ENCODE measurements at regions not wholly inside any gene's neighbourhood (a gene's known extent, or its start where the extent isn't known, plus 50 kb on each side); places are given as distances from the start of the nearest gene placed in this dataset.
"Not testable (repeated sequence)": the region's sequence is repeated elsewhere in the genome, so short reads cannot be mapped to it uniquely, and the experiment has no call there.

DNA sequence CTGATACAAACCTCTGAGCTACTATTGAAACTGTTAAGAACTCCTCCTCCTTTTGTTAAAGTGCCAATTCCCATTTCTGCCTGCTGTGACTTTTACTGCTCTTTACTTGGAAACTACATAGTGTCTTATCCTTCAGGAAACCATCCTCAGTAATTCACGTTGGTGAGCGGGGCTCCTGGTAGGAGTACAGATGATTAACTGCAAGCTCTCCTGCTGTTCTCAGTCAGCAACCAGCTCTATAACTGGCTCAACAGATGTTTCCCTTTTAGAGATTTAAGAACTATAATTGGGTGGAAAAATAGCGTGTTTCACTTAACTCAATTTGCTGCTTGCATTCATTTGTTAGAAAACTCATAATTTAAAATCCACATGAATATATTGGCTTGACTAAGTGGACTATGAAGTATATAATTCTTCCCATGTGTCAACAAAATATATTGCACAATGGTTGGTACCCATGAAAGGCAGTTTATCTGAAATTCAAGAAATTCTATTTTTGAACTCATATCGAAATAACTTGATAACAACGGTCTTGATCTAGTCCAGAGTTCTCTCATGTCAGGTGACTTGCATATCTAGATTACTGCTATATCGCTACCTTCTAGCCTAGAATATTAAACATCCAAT, 574.0 kb downstream of the KCNT2 start:
- Histone ChIP-seq H3K27me3 (ENCODE audit: control insufficient read depth, insufficient read depth, low read length) (no peaks in the 10 kb centered on the region), H3K4me3 (ENCODE audit: low read depth, low read length) (no peak overlapping the region), H3K4me1 (ENCODE audit: control insufficient read depth, insufficient read depth, low read length) (peaks cover 15% of the 10 kb centered on the region), H3K9ac (ENCODE audit: low read depth, low read length) (no peak overlapping the region), H3K36me3 (ENCODE audit: control insufficient read depth, insufficient read depth, low read length) (no peaks in the 10 kb centered on the region), H3K9me3 (ENCODE audit: control insufficient read depth, insufficient read depth, low read length) (no peaks in the 10 kb centered on the region)

DNA sequence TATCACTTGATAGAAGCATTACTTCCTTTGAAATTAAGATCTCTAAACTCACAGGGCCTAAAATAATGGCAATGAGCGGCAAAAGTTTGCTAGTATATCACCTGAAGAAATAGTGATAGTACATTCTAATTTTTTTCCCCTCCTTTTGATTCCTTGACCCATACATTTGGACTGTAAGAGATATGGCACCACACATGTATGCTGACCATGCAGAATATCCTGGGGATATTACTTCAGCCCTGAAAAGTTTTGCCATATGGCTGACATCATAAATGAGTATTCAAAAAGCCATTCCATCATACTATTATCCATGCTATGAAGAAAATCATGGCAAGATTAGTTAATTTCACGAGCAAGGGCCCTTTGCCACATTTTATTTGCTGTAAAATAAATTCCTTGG, 576.9 kb downstream of the KCNT2 start:
- peaks cover 15% of the 10 kb centered on the region for H3K4me1 ChIP-seq (ENCODE audit: control insufficient read depth, insufficient read depth, low read length)
- H3K27me3 ChIP-seq (ENCODE audit: control insufficient read depth, insufficient read depth, low read length); H3K4me3 ChIP-seq (ENCODE audit: low read depth, low read length); H3K36me3 ChIP-seq (ENCODE audit: control insufficient read depth, insufficient read depth, low read length); H3K9me3 ChIP-seq (ENCODE audit: control insufficient read depth, insufficient read depth, low read length); H3K9ac ChIP-seq (ENCODE audit: low read depth, low read length): not testable (repeated sequence)

DNA sequence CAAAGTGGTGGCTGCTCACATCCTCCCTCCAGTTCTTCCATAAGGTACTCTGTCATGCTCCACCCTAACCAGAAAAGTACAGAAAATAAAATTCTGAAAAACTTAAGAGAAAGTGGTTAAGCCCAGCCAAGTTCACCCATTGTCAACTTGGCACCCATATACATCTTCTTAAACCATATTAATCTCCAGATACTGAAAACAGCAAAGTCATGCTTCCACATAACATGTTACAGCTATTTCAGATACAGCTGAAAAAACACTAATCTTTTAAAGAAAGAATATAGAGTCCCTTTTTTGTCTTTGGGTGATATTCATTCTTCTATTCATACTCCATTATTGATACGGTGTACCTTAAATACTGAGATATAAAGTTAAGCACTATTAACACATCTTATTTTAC, 577.8 kb downstream of the KCNT2 start:
- Histone ChIP-seq H3K9ac (ENCODE audit: low read depth, low read length) (no peak overlapping the region), H3K27me3 (ENCODE audit: control insufficient read depth, insufficient read depth, low read length) (no peaks in the 10 kb centered on the region), H3K9me3 (ENCODE audit: control insufficient read depth, insufficient read depth, low read length) (no peaks in the 10 kb centered on the region), H3K4me1 (ENCODE audit: control insufficient read depth, insufficient read depth, low read length) (peaks cover 15% of the 10 kb centered on the region), H3K36me3 (ENCODE audit: control insufficient read depth, insufficient read depth, low read length) (no peaks in the 10 kb centered on the region), H3K4me3 (ENCODE audit: low read depth, low read length) (no peak overlapping the region)

DNA sequence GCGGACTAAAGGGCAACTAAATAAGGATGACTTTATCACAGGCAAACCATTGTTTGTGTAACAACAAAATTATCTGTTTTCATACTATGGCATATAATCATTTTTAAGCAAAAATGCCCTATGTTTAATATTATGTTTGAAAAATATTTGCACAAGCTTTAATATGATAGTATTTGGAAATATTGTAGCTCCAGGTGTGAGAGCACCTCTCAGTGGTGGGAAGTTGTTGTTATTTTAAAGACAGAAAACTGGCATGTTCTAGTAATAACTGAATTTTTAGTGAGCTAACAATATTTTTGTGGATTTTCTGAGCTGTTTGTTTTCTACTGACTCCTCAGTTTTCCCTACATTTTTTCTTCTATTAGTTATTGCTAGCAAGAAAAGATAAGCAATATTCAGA, 578.8 kb downstream of the KCNT2 start:
- H3K9me3 ChIP-seq (ENCODE audit: control insufficient read depth, insufficient read depth, low read length) = no peaks in the 10 kb centered on the region
- no peaks in the 10 kb centered on the region for H3K27me3 ChIP-seq (ENCODE audit: control insufficient read depth, insufficient read depth, low read length)
- H3K4me3 ChIP-seq (ENCODE audit: low read depth, low read length) = no peak overlapping the region

DNA sequence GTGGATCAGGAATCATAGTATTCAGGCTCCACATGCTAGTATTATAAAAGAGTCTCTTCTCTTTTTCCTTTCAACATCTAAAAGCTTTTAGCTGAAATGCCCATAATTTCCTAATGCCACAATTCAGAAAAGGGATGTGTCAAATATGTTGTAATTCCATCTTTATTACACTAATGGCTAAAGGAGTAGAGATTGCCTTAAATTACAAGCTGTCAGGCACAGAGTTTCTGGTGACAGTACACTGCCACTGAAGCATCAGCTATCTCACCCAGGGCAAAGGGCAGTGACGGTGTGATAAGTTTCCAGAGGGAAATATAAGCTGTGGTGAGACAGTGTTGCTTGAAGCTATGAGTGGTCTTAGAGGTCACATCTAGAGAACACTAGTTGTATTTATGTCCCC, 581.1 kb downstream of the KCNT2 start:
- no peaks in the 10 kb centered on the region for H3K36me3 ChIP-seq (ENCODE audit: control insufficient read depth, insufficient read depth, low read length)
- no peaks in the 10 kb centered on the region for H3K9me3 ChIP-seq (ENCODE audit: control insufficient read depth, insufficient read depth, low read length)
- peaks cover 4% of the 10 kb centered on the region for H3K4me1 ChIP-seq (ENCODE audit: control insufficient read depth, insufficient read depth, low read length)
- no peak overlapping the region for H3K4me3 ChIP-seq (ENCODE audit: low read depth, low read length)
- no peaks in the 10 kb centered on the region for H3K27me3 ChIP-seq (ENCODE audit: control insufficient read depth, insufficient read depth, low read length)
- H3K9ac ChIP-seq (ENCODE audit: low read depth, low read length) = no peak overlapping the region

More for the DNA sequence above, 578.8 kb downstream of the KCNT2 start:
- Histone ChIP-seq H3K36me3 (ENCODE audit: control insufficient read depth, insufficient read depth, low read length) (no peaks in the 10 kb centered on the region), H3K4me1 (ENCODE audit: control insufficient read depth, insufficient read depth, low read length) (peaks cover 11% of the 10 kb centered on the region), H3K9ac (ENCODE audit: low read depth, low read length) (no peak overlapping the region)

DNA sequence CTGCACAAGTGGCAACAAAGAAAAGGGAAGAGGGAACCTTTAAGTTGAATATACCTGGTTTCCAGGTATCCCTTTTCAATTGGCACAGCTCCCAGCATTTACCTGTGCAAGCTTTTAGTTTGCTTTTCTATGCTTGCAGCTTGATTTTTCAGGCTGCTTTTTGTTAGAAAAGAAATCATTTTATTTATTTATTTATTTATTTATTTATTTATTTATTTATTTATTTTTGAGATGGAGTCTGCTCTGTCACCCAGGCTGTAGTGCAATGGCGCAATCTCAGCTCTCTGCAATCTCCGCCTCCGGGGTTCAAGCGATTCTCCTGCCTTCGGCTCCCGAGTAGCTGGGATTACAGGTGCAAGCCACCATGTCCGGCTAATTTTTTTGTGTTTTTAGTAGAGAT, 587.1 kb downstream of the KCNT2 start:
- H3K27me3 ChIP-seq (ENCODE audit: control insufficient read depth, insufficient read depth, low read length); H3K9ac ChIP-seq (ENCODE audit: low read depth, low read length); H3K9me3 ChIP-seq (ENCODE audit: control insufficient read depth, insufficient read depth, low read length); H3K4me1 ChIP-seq (ENCODE audit: control insufficient read depth, insufficient read depth, low read length); H3K4me3 ChIP-seq (ENCODE audit: low read depth, low read length); H3K36me3 ChIP-seq (ENCODE audit: control insufficient read depth, insufficient read depth, low read length): not testable (repeated sequence)

DNA sequence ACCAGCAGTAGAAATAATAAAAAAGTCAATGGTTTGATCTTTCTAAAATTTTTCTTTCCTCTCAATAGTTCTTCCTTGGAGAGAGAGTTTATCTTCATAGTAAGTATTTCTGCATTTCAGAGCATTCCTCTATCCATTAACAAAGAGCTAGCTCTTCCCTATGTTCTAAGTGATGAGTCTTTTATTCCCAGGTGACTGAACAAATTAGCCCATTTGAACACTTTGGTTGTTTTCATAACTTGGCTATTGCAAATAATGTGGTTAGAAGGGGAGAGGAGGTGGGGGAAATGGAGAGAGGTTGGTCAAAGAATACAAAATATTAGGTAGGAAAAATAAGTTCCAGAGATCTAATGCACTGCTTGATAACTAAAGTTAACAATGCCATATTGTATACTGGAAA, 598.9 kb downstream of the KCNT2 start:
- H3K9me3 ChIP-seq (ENCODE audit: control insufficient read depth, insufficient read depth, low read length) = no peaks in the 10 kb centered on the region
- H3K36me3 ChIP-seq (ENCODE audit: control insufficient read depth, insufficient read depth, low read length) = no peaks in the 10 kb centered on the region
- no peak overlapping the region for H3K9ac ChIP-seq (ENCODE audit: low read depth, low read length)
- no peak overlapping the region for H3K4me3 ChIP-seq (ENCODE audit: low read depth, low read length)
- H3K4me1 ChIP-seq (ENCODE audit: control insufficient read depth, insufficient read depth, low read length) = no peaks in the 10 kb centered on the region
- H3K27me3 ChIP-seq (ENCODE audit: control insufficient read depth, insufficient read depth, low read length) = no peaks in the 10 kb centered on the region

DNA sequence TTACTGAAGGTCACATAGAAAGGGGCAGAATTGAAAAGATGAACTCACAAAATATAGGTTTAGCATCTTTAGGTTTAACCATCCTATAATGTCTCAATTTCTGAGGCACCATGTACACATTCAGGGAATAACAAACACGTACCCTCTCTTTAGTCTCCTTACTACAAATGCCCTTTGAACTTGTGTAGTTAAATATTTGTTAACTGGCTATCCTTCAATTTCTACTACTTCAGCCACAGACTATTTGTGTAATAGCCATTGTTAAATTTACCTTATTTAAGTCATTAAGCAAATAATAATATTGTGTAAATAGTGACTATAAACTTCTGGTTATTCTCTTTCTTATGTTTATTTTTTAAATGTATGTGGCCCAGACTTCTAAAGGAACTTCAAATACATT, 600.5 kb downstream of the KCNT2 start:
- no peaks in the 10 kb centered on the region for H3K36me3 ChIP-seq (ENCODE audit: control insufficient read depth, insufficient read depth, low read length)
- peaks cover 3% of the 10 kb centered on the region for H3K4me1 ChIP-seq (ENCODE audit: control insufficient read depth, insufficient read depth, low read length)
- H3K9ac ChIP-seq (ENCODE audit: low read depth, low read length) = no peak overlapping the region
- no peaks in the 10 kb centered on the region for H3K27me3 ChIP-seq (ENCODE audit: control insufficient read depth, insufficient read depth, low read length)
- no peaks in the 10 kb centered on the region for H3K9me3 ChIP-seq (ENCODE audit: control insufficient read depth, insufficient read depth, low read length)
- no peak overlapping the region for H3K4me3 ChIP-seq (ENCODE audit: low read depth, low read length)

DNA sequence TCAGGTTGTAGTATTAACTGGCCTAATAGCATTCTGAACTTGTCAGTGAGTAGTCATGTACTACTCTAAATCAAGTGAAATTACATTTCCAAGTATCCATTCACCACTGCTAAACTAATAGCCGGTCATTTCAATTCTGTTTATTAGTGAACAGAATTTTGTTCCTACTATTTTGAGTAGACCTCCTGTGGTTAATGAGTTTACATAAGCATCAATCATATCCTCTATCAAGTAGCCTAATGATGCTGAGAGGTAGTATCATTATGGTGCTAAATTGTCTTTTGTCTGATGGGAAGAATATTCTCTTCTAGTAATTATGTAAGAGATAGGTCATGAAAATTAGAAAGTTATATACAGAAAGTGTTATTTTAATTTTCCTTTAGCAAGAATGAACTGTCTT, 602.8 kb downstream of the KCNT2 start:
- Histone ChIP-seq H3K9ac (ENCODE audit: low read depth, low read length) (no peak overlapping the region), H3K9me3 (ENCODE audit: control insufficient read depth, insufficient read depth, low read length) (no peaks in the 10 kb centered on the region)

DNA sequence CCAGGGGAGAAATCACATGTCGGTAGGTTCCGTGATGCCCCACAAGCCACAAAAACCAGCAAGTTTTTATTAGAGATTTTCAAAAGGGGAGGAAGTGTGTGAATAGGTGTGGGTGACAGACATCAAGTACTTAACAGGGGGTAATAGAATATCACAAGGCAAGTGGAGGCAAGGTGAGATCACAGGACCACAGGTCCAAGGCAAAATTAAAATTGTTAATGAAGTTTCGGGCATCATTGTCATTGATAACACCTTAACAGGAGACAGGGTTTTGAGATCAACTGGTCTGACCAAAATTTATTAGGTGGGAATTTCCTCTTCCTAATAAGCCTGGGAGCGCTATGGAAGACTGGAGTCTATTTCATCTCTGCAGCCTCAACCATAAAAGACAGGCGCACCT, 603.9 kb downstream of the KCNT2 start:
- H3K9ac ChIP-seq (ENCODE audit: low read depth, low read length); H3K36me3 ChIP-seq (ENCODE audit: control insufficient read depth, insufficient read depth, low read length); H3K27me3 ChIP-seq (ENCODE audit: control insufficient read depth, insufficient read depth, low read length); H3K9me3 ChIP-seq (ENCODE audit: control insufficient read depth, insufficient read depth, low read length); H3K4me3 ChIP-seq (ENCODE audit: low read depth, low read length); H3K4me1 ChIP-seq (ENCODE audit: control insufficient read depth, insufficient read depth, low read length): not testable (repeated sequence)

More for the DNA sequence above, 602.8 kb downstream of the KCNT2 start:
- no peaks in the 10 kb centered on the region for H3K36me3 ChIP-seq (ENCODE audit: control insufficient read depth, insufficient read depth, low read length)
- no peaks in the 10 kb centered on the region for H3K27me3 ChIP-seq (ENCODE audit: control insufficient read depth, insufficient read depth, low read length)
- peaks cover 3% of the 10 kb centered on the region for H3K4me1 ChIP-seq (ENCODE audit: control insufficient read depth, insufficient read depth, low read length)
- H3K4me3 ChIP-seq (ENCODE audit: low read depth, low read length) = no peak overlapping the region

DNA sequence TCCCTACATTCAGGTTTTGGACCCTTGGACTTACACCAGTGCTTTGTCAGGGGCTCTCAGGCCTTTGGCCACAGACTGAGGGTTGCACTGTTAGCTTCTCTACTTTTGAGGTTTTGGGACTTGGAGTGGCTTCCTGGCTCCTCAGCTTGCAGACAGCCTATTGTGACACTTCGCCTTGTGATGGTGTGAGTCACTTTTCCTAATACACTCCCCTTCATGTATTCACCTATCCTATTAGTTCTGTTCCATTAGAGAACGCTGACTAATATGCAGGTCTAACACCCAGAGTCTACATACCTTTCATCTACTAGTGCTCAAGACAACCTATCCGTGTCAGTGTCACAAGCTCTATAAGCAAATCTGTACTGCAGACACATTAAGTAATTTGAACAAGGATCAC, 605.3 kb downstream of the KCNT2 start:
- no peaks in the 10 kb centered on the region for H3K36me3 ChIP-seq (ENCODE audit: control insufficient read depth, insufficient read depth, low read length)
- peaks cover 3% of the 10 kb centered on the region for H3K4me1 ChIP-seq (ENCODE audit: control insufficient read depth, insufficient read depth, low read length)
- no peak overlapping the region for H3K4me3 ChIP-seq (ENCODE audit: low read depth, low read length)
- H3K9me3 ChIP-seq (ENCODE audit: control insufficient read depth, insufficient read depth, low read length) = no peaks in the 10 kb centered on the region
- no peaks in the 10 kb centered on the region for H3K27me3 ChIP-seq (ENCODE audit: control insufficient read depth, insufficient read depth, low read length)
- no peak overlapping the region for H3K9ac ChIP-seq (ENCODE audit: low read depth, low read length)

DNA sequence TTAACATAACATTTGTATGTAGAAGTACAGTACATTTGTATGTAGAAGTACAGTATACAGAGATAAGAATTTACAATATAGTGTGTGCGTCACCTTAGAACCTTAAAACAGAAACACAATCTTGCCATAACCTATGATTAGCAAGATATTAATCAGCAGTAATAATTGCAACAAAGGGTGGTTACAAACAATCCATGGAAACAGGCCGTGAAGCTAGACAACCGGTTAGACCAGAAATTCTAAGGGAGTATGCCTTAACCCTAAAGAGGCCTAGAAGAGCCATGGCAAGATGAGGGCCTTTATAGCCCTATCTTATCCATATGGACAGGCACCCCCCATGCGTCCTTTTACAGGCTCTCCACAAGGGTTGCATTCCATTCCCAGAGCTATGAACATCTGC, 605.9 kb downstream of the KCNT2 start:
- not testable (repeated sequence) for H3K4me1 ChIP-seq (ENCODE audit: control insufficient read depth, insufficient read depth, low read length)

More for the DNA sequence above, 605.9 kb downstream of the KCNT2 start:
- H3K9me3 ChIP-seq (ENCODE audit: control insufficient read depth, insufficient read depth, low read length); H3K36me3 ChIP-seq (ENCODE audit: control insufficient read depth, insufficient read depth, low read length); H3K4me3 ChIP-seq (ENCODE audit: low read depth, low read length); H3K9ac ChIP-seq (ENCODE audit: low read depth, low read length); H3K27me3 ChIP-seq (ENCODE audit: control insufficient read depth, insufficient read depth, low read length): not testable (repeated sequence)

All from iPS-15b (cell line).